PC-9 (cell line): ENCODE measurements at regions not wholly inside any gene's neighbourhood (a gene's known extent, or its start where the extent isn't known, plus 50 kb on each side); places are given as distances from the start of the nearest gene placed in this dataset.
A peak's percentile ranks its signal among the peaks of the same experiment; 100 is the strongest.

ENCODE experiments used
- BruUV-seq: library from RNA; stranded (reverse); fragments of 400-500 nt; replicated peaks from 2 replicates; lab custom pipeline; 2021; lab: Mats Ljungman, UMichigan
- CTCF ChIA-PET: fragments of 300-600 bp; sonication (Branson Sonifier 250); formaldehyde crosslinking; loops from one replicate; lab custom pipeline; 2022; ENCODE audit warnings: antibody characterized with exemption; lab: Charles Lee
- POLR2A ChIA-PET: fragments of 300-600 bp; sonication (Branson Sonifier 250); formaldehyde crosslinking; loops from one replicate; lab custom pipeline; 2022; ENCODE audit warnings: antibody characterized with exemption; ENCODE audit not compliant: unreplicated experiment; lab: Charles Lee
- DNase-seq, 2 experiments: peaks; one replicate each; pipeline versions ENCODE4 v3.0.0 to v3.0.0-alpha.2; 2015 to 2022; ENCODE audit warnings: mixed read lengths in 1 of 2
- H2AFZ ChIP-seq: fragments of 200-600 bp; sonication (generic); 2 replicates; pipeline ENCODE4 v1.8.1; 2017; ENCODE audit warnings: antibody characterized with exemption
- H3F3A ChIP-seq: fragments of 200-600 bp; sonication (generic); 2 replicates; pipeline ENCODE4 v1.8.1; 2017; ENCODE audit warnings: antibody characterized with exemption, mild to moderate bottlenecking, low read depth; ENCODE audit not compliant: insufficient read depth
- H3K27ac ChIP-seq: fragments of 200-600 bp; sonication (generic); 2 replicates; pipeline ENCODE4 v1.6.1; 2016; ENCODE audit warnings: mixed run types
- H3K27me3 ChIP-seq: fragments of 200-600 bp; sonication (generic); 2 replicates; pipeline ENCODE4 v1.6.1; 2016; ENCODE audit warnings: low read depth, mixed run types; ENCODE audit not compliant: insufficient read depth
- H3K36me3 ChIP-seq: fragments of 200-600 bp; sonication (generic); 2 replicates; pipeline ENCODE4 v1.6.1; 2016; ENCODE audit warnings: low read depth, mixed run types
- H3K4me1 ChIP-seq: fragments of 200-600 bp; sonication (generic); replicated peaks from 2 replicates; pipeline ENCODE4 v1.6.1; 2016; ENCODE audit warnings: mixed run types; ENCODE audit not compliant: insufficient read depth
- H3K4me2 ChIP-seq: fragments of 200-600 bp; sonication (generic); 2 replicates; pipeline ENCODE4 v1.6.1; 2017; ENCODE audit warnings: mixed run types
- H3K4me3 ChIP-seq: fragments of 200-600 bp; sonication (generic); 2 replicates; pipeline ENCODE4 v1.6.1; 2016; ENCODE audit warnings: mixed run types
- H3K79me2 ChIP-seq: fragments of 200-600 bp; sonication (generic); 2 replicates; pipeline ENCODE4 v1.6.1; 2017; ENCODE audit warnings: low read depth, mixed run types
- H3K9me2 ChIP-seq: fragments of 200-600 bp; sonication (generic); 2 replicates; pipeline ENCODE4 v1.8.1; 2017; ENCODE audit warnings: mild to moderate bottlenecking; ENCODE audit not compliant: insufficient read depth
- H3K9me3 ChIP-seq: fragments of 200-600 bp; sonication (generic); 2 replicates; pipeline ENCODE4 v1.8.1; 2016; ENCODE audit warnings: low read depth; ENCODE audit not compliant: insufficient read depth
- H4K20me1 ChIP-seq: fragments of 200-600 bp; sonication (generic); 2 replicates; pipeline ENCODE4 v1.8.1; 2017; ENCODE audit not compliant: insufficient read depth
- CTCF ChIP-seq: fragments of 200-600 bp; sonication (generic); conservative IDR thresholded peaks from 2 replicates; pipeline ENCODE4 v1.6.1; 2017; ENCODE audit warnings: mixed run types, antibody characterized with exemption, mild to moderate bottlenecking, moderate library complexity
- EZH2 ChIP-seq: fragments of 200-600 bp; sonication (generic); IDR thresholded peaks from 2 replicates; pipeline ENCODE4 v1.8.0; 2017; ENCODE audit warnings: antibody characterized with exemption, low read depth
- intact Hi-C: fragments of 100-400 bp; cut with micrococcal nuclease; formaldehyde crosslinking; loops from one replicate; pipeline ENCODE4 v1.10.0; 2022; ENCODE audit not compliant: unreplicated experiment

DNA sequence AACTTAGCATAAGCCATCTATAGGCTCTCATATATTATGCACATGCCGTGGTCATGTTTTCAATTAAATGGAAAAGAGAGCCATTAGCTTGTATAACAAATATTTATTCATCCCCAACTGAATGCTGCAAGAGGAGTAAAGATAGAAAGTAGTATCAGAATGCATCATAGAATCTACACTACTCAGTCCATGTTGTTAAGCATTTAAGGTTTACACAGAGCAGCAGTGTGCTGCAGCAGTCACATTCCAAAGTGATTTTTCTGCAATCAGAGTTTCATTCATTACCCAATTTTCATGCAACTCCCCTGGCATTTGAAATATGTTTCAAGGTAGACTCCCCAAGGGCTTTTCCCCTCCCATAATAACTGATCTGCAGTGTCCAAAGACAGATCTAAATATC lies 82.2 kb upstream of the LMO3 start:
- Histone ChIP-seq H3K36me3 (no peaks in the 10 kb centered on the region), H3K9me3 (0 out of 2 replicates have a peak, but pooled peaks cover 3% of the 10 kb centered on the region), H3K4me2 (no peak overlapping the region), H3K79me2 (no peaks in the 10 kb centered on the region), H3K4me3 (no peak overlapping the region), H3K27me3 (no peaks in the 10 kb centered on the region), H3K9me2 (no peaks in the 10 kb centered on the region), H4K20me1 (no peaks in the 10 kb centered on the region), H3K4me1 (no peaks in the 10 kb centered on the region), H3K27ac (no peak overlapping the region), H3F3A (no peaks in the 10 kb centered on the region), H2AFZ (no peak overlapping the region)
- TF ChIP-seq EZH2, result no peak
- no peak for TF ChIP-seq CTCF
- CTCF ChIA-PET, result no interaction called here
- POLR2A ChIA-PET, result no interaction called here
- DNase-seq, result no peak
- intact Hi-C loops, result no loop called here
- no TSS peak for BruUV-seq

GRCh38 chr12:16685107-16685506 lies 79.1 kb upstream of the LMO3 start:
- BruUV-seq, result no TSS peak
- Histone ChIP-seq H3K4me1 (no peaks in the 10 kb centered on the region), H3F3A (no peaks in the 10 kb centered on the region), H3K9me2 (no peaks in the 10 kb centered on the region), H4K20me1 (no peaks in the 10 kb centered on the region), H3K9me3 (0 out of 2 replicates have a peak, but pooled peaks cover 3% of the 10 kb centered on the region), H3K4me2 (no peak overlapping the region), H3K27ac (no peak overlapping the region), H3K36me3 (no peaks in the 10 kb centered on the region), H3K27me3 (no peaks in the 10 kb centered on the region), H2AFZ (no peak overlapping the region), H3K79me2 (no peaks in the 10 kb centered on the region), H3K4me3 (no peak overlapping the region)
- TF ChIP-seq EZH2 (no peak), CTCF (peak; percentile 60)
- ChIA-PET POLR2A (interaction anchor here (0.6 kb wide), 1 partner anchor 541 kb away, joined by 12 read pairs; no protein-coding TSS in a partner anchor), CTCF (interaction anchor here (1.2 kb wide), 1 partner anchor 299 kb away, joined by 5 read pairs; no protein-coding TSS in a partner anchor)
- DNase-seq, result no peak
- intact Hi-C loops, result no loop called here

DNA sequence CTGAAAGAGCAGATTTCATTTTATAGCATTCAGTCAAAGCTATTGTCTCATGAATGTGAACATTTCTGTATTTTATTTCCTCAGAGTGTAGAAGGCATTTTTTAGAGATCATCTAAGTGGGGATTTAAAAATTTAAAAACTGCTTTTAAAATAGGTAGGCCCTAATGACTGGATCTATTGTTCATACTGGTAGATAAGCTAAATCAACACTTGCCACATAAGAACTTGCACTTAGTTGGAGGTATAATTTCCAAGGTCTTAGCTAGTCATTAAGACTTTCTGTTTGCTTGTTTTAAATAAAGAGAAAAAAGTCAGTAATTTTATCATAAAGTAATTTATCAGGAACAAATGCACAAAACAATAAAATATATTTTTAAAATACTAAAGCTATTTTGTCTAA lies 75.2 kb upstream of the LMO3 start:
- H3K27me3 ChIP-seq, result no peaks in the 10 kb centered on the region
- H3K27ac ChIP-seq, result no peak overlapping the region
- no peaks in the 10 kb centered on the region for H3K4me1 ChIP-seq
- H3K36me3 ChIP-seq, result no peaks in the 10 kb centered on the region
- TF ChIP-seq EZH2 (no peak), CTCF (no peak)
- intact Hi-C loops, result no loop called here
- H2AFZ ChIP-seq, result no peak overlapping the region
- H4K20me1 ChIP-seq, result no peaks in the 10 kb centered on the region
- no peaks in the 10 kb centered on the region for H3K9me3 ChIP-seq
- no peaks in the 10 kb centered on the region for H3F3A ChIP-seq
- BruUV-seq, result no TSS peak
- ChIA-PET CTCF (no interaction called here), POLR2A (interaction anchor here (0.6 kb wide), 1 partner anchor 1184 kb away, joined by 5 read pairs; no protein-coding TSS in a partner anchor)
- H3K79me2 ChIP-seq, result no peaks in the 10 kb centered on the region
- no peak overlapping the region for H3K4me3 ChIP-seq
- H3K9me2 ChIP-seq, result no peaks in the 10 kb centered on the region
- DNase-seq, result no peak
- no peak overlapping the region for H3K4me2 ChIP-seq
